ENCODE measurements at regions not wholly inside any gene's neighbourhood (a gene's known extent, or its start where the extent isn't known, plus 50 kb on each side); places are given as distances from the start of the nearest gene placed in this dataset.

GRCh38 chr2:120497261-120497977 lies 151.5 kb downstream of the INHBB start:
- no peak for TF ChIP-seq EZH2 (IDR thresholded peaks at IDR 0.05; ENCODE audit: borderline replicate concordance)
- TF ChIP-seq CTCF (IDR thresholded peaks at IDR 0.05; ENCODE audit: poor library complexity): no peak
- no peak for TF ChIP-seq EZH2phosphoT487 (IDR thresholded peaks at IDR 0.05; ENCODE audit: low read depth, severe bottlenecking, unreplicated experiment)

Data from hepatocyte (in vitro differentiated cells).